ENCODE measurements at regions not wholly inside any gene's neighbourhood (a gene's known extent, or its start where the extent isn't known, plus 50 kb on each side); places are given as distances from the start of the nearest gene placed in this dataset.

- H3K4me3 ChIP-seq, result no peak overlapping the region
- in situ Hi-C loops (cut with MboI; ENCODE audit: low pct_ligation_motif_present in 1 of 4, low pct_unique_long_range_greater_than_20kb in 1 of 4, low sequenced_read_pairs in 3 of 4), result loop anchor here in 3 of 4 donors (25.0 kb wide), 3 partner anchors 1031 to 1406 kb away; partner anchors contain the start of gene JARID2 (in 2 of the 3)
- H3K27ac ChIP-seq, result peak overlapping the region in 1 of 4 donors; percentile 53
- no peaks in the 10 kb centered on the region for H3K9me3 ChIP-seq
- H3K27me3 ChIP-seq, result no peaks in the 10 kb centered on the region
- DNase-seq, result no peak
- intact Hi-C loops (cut with DNase I; ENCODE audit: low total_unique reads), result no loop called here
- H3K4me1 ChIP-seq, result peaks cover 0 to 32% (median 13%) of the 10 kb centered on the region in 4 donors
- 71 to 87% methylated on average over 3 of the region's 3 CpGs for WGBS, 2 donors (ENCODE audit: low coverage in 1 of 2)
- TF ChIP-seq POLR2A (IDR thresholded peaks at IDR 0.05) (no peak), CTCF (IDR thresholded peaks at IDR 0.05) (no peak), POLR2AphosphoS5 (IDR thresholded peaks at IDR 0.05) (no peak), EP300 (IDR thresholded peaks at IDR 0.05; ENCODE audit: low read depth) (no peak)
- H3K36me3 ChIP-seq, result no peaks in the 10 kb centered on the region
Measured at GRCh38 chr6:14206391-14206790, 88.8 kb downstream of the CD83 start.

GRCh38 chr6:14207448-14207847 lies 89.9 kb downstream of the CD83 start:
- in situ Hi-C loops (cut with MboI; ENCODE audit: low pct_ligation_motif_present in 1 of 4, low pct_unique_long_range_greater_than_20kb in 1 of 4, low sequenced_read_pairs in 3 of 4) (loop anchor here in 3 of 4 donors (25.0 kb wide), 3 partner anchors 1030 to 1405 kb away; partner anchors contain the start of gene JARID2 (in 2 of the 3)), intact Hi-C loops (cut with DNase I; ENCODE audit: low total_unique reads) (no loop called here)
- peak; percentile 51 for DNase-seq
- Histone ChIP-seq H3K27ac (peak overlapping the region; percentile 37 to 71 (median 58)), H3K4me1 (peaks cover 6 to 39% (median 19%) of the 10 kb centered on the region in 4 donors), H3K36me3 (no peaks in the 10 kb centered on the region), H3K9me3 (no peaks in the 10 kb centered on the region), H3K27me3 (no peaks in the 10 kb centered on the region), H3K4me3 (no peak overlapping the region)
- no peak for TF ChIP-seq EP300 (IDR thresholded peaks at IDR 0.05; ENCODE audit: low read depth)
- peak in 1 of 3 donors; percentile 33 for TF ChIP-seq POLR2AphosphoS5 (IDR thresholded peaks at IDR 0.05)
- 40 to 52% methylated on average over 1 of the region's 1 CpG for WGBS, 2 donors (ENCODE audit: low coverage in 1 of 2)

- no peak for DNase-seq
- in situ Hi-C loops (cut with MboI; ENCODE audit: low pct_ligation_motif_present in 1 of 4, low pct_unique_long_range_greater_than_20kb in 1 of 4, low sequenced_read_pairs in 3 of 4), result loop anchor here in 3 of 4 donors (25.0 kb wide), 3 partner anchors 1028 to 1403 kb away; partner anchors contain the start of gene JARID2 (in 2 of the 3)
- H3K4me3 ChIP-seq, result no peak overlapping the region
- 70 to 88% methylated on average over 2 to 3 of the region's 3 CpGs for WGBS, 2 donors (ENCODE audit: low coverage in 1 of 2)
- no peaks in the 10 kb centered on the region for H3K27me3 ChIP-seq
- H3K4me1 ChIP-seq, result peaks cover 6 to 39% (median 19%) of the 10 kb centered on the region in 4 donors
- intact Hi-C loops (cut with DNase I; ENCODE audit: low total_unique reads), result no loop called here
- H3K27ac ChIP-seq, result no peak overlapping the region
- no peaks in the 10 kb centered on the region for H3K9me3 ChIP-seq
- TF ChIP-seq POLR2AphosphoS5 (IDR thresholded peaks at IDR 0.05), result no peak
- TF ChIP-seq EP300 (IDR thresholded peaks at IDR 0.05; ENCODE audit: low read depth), result no peak
- TF ChIP-seq CTCF (IDR thresholded peaks at IDR 0.05), result no peak
- no peak for TF ChIP-seq POLR2A (IDR thresholded peaks at IDR 0.05)
- no peaks in the 10 kb centered on the region for H3K36me3 ChIP-seq
Measured at GRCh38 chr6:14209000-14209399, 91.4 kb downstream of the CD83 start.

GRCh38 chr6:14210077-14210476 lies 92.5 kb downstream of the CD83 start:
- 81 to 82% methylated on average over 10 of the region's 10 CpGs for WGBS, 2 donors (ENCODE audit: low coverage in 1 of 2)
- Histone ChIP-seq H3K4me3 (peak overlapping the region in 1 of 4 donors; percentile 72), H3K4me1 (peaks cover 6 to 39% (median 19%) of the 10 kb centered on the region in 4 donors), H3K36me3 (no peaks in the 10 kb centered on the region), H3K9me3 (no peaks in the 10 kb centered on the region), H3K27ac (peak overlapping the region in 2 of 4 donors; percentile 86 to 90), H3K27me3 (no peaks in the 10 kb centered on the region)
- intact Hi-C loops (cut with DNase I; ENCODE audit: low total_unique reads) (loop anchor here (10.0 kb wide), 1 partner anchor 1285 kb away; no protein-coding TSS in a partner anchor), in situ Hi-C loops (cut with MboI; ENCODE audit: low pct_ligation_motif_present in 1 of 4, low pct_unique_long_range_greater_than_20kb in 1 of 4, low sequenced_read_pairs in 3 of 4) (loop anchor here in 3 of 4 donors (10.0 to 25.0 kb wide), 4 partner anchors 505 to 1402 kb away; partner anchors contain the start of gene JARID2 (in 2 of the 3))
- DNase-seq, result no peak
- no peak for TF ChIP-seq POLR2A (IDR thresholded peaks at IDR 0.05)
- TF ChIP-seq CTCF (IDR thresholded peaks at IDR 0.05), result no peak
